Neural progenitor cell (in vitro differentiated cells): ENCODE measurements at regions not wholly inside any gene's neighbourhood (a gene's known extent, or its start where the extent isn't known, plus 50 kb on each side); places are given as distances from the start of the nearest gene placed in this dataset.

Experiments
- DNase-seq: peaks from one replicate; pipeline ENCODE4 v3.0.0-alpha.2; 2016; ENCODE audit warnings: low spot score
- H2AFZ ChIP-seq: fragments of 200-600 bp; sonication (generic); replicated peaks from 2 replicates; pipeline ENCODE4 v1.6.1; 2016; ENCODE audit warnings: antibody characterized with exemption
- H3F3A ChIP-seq: fragments of 200-600 bp; sonication (generic); 2 replicates; pipeline ENCODE4 v1.6.1; 2016; ENCODE audit warnings: antibody characterized with exemption, low read depth
- H3K27ac ChIP-seq: fragments of 200-600 bp; sonication (generic); 2 replicates; pipeline ENCODE4 v1.5.1; 2016; ENCODE audit warnings: mild to moderate bottlenecking
- H3K27me3 ChIP-seq: fragments of 200-600 bp; sonication (generic); 2 replicates; pipeline ENCODE4 v1.6.1; 2016; ENCODE audit warnings: mild to moderate bottlenecking, moderate library complexity
- H3K36me3 ChIP-seq: fragments of 200-600 bp; sonication (generic); 2 replicates; pipeline ENCODE4 v1.5.1; 2016
- H3K4me1 ChIP-seq: fragments of 200-600 bp; sonication (generic); 2 replicates; pipeline ENCODE4 v1.6.1; 2016; ENCODE audit warnings: mixed run types
- H3K4me2 ChIP-seq: fragments of 200-600 bp; sonication (generic); 2 replicates; pipeline ENCODE4 v1.6.1; 2016
- H3K4me3 ChIP-seq: fragments of 200-600 bp; sonication (generic); 2 replicates; pipeline ENCODE4 v1.5.1; 2016
- H3K79me2 ChIP-seq: fragments of 200-600 bp; sonication (generic); 2 replicates; pipeline ENCODE4 v1.6.1; 2016; ENCODE audit warnings: low read depth
- H3K9ac ChIP-seq: fragments of 200-600 bp; sonication (generic); 2 replicates; pipeline ENCODE4 v1.6.1; 2016
- H3K9me3 ChIP-seq: fragments of 200-600 bp; sonication (generic); 2 replicates; pipeline ENCODE4 v1.5.1; 2016; ENCODE audit warnings: low read depth
- H4K20me1 ChIP-seq: fragments of 200-600 bp; sonication (generic); 2 replicates; pipeline ENCODE4 v1.6.1; 2016; ENCODE audit warnings: low read depth
- H3K27ac Mint-ChIP-seq: 3 replicates; pipeline ENCODE4 v1.8.0; 2021; ENCODE audit warnings: mixed read lengths
- H3K27me3 Mint-ChIP-seq: 2 replicates; pipeline ENCODE4 v1.8.0; 2022; ENCODE audit warnings: low read depth, mild to moderate bottlenecking, inconsistent platforms, moderate library complexity, mixed read lengths; ENCODE audit not compliant: insufficient read depth
- H3K36me3 Mint-ChIP-seq: 3 replicates; pipeline ENCODE4 v1.8.0; 2021; ENCODE audit warnings: mixed read lengths
- H3K4me1 Mint-ChIP-seq: 3 replicates; pipeline ENCODE4 v1.8.0; 2021; ENCODE audit warnings: mixed read lengths
- H3K4me3 Mint-ChIP-seq: 3 replicates; pipeline ENCODE4 v1.8.0; 2021; ENCODE audit warnings: mild to moderate bottlenecking, moderate library complexity, mixed read lengths
- H3K9me3 Mint-ChIP-seq: 3 replicates; pipeline ENCODE4 v1.8.0; 2020; ENCODE audit warnings: mixed read lengths
- CTCF ChIP-seq: fragments of 200-600 bp; sonication (generic); IDR thresholded peaks from 2 replicates; pipeline ENCODE4 v1.5.1; 2017; ENCODE audit warnings: antibody characterized with exemption, mild to moderate bottlenecking
- EZH2 ChIP-seq: fragments of 200-600 bp; sonication (generic); IDR thresholded peaks from 2 replicates; pipeline ENCODE4 v1.6.1; 2017; ENCODE audit warnings: antibody characterized with exemption, mild to moderate bottlenecking, moderate library complexity
- EZH2phosphoT487 ChIP-seq: fragments of 200-600 bp; sonication (generic); IDR thresholded peaks from 2 replicates; pipeline ENCODE4 v1.6.1; 2017; ENCODE audit warnings: antibody characterized with exemption

GRCh38 chr10:56745490-56745889, 384.4 kb upstream of the ZWINT start:
- no peak overlapping the region for H2AFZ ChIP-seq
- H3K4me1 ChIP-seq, result no peaks in the 10 kb centered on the region
- H3K27ac Mint-ChIP-seq, result no peak overlapping the region
- H3K27me3 ChIP-seq, result no peaks in the 10 kb centered on the region
- H3K9me3 Mint-ChIP-seq, result no peaks in the 10 kb centered on the region
- no peak overlapping the region for H3K27ac ChIP-seq
- H3K9me3 ChIP-seq, result no peaks in the 10 kb centered on the region
- no peaks in the 10 kb centered on the region for H3K36me3 ChIP-seq
- TF ChIP-seq EZH2, result no peak
- TF ChIP-seq EZH2phosphoT487, result no peak
- no peak overlapping the region for H3K4me2 ChIP-seq
- H3F3A ChIP-seq, result no peaks in the 10 kb centered on the region
- no peak overlapping the region for H3K9ac ChIP-seq
- H3K4me3 ChIP-seq, result no peak overlapping the region
- no peak overlapping the region for H3K4me3 Mint-ChIP-seq
- H4K20me1 ChIP-seq, result no peaks in the 10 kb centered on the region
- no peaks in the 10 kb centered on the region for H3K79me2 ChIP-seq
- H3K4me1 Mint-ChIP-seq, result no peaks in the 10 kb centered on the region
- no peak for DNase-seq
- no peaks in the 10 kb centered on the region for H3K36me3 Mint-ChIP-seq
- H3K27me3 Mint-ChIP-seq, result no peaks in the 10 kb centered on the region

- H3K27me3 Mint-ChIP-seq, result no peaks in the 10 kb centered on the region
- H3K36me3 ChIP-seq, result no peaks in the 10 kb centered on the region
- H3K4me1 Mint-ChIP-seq, result no peaks in the 10 kb centered on the region
- no peaks in the 10 kb centered on the region for H3K79me2 ChIP-seq
- DNase-seq, result no peak
- H3K27me3 ChIP-seq, result no peaks in the 10 kb centered on the region
- H3F3A ChIP-seq, result no peaks in the 10 kb centered on the region
- no peaks in the 10 kb centered on the region for H3K36me3 Mint-ChIP-seq
- H3K4me3 ChIP-seq, result no peak overlapping the region
- H3K4me1 ChIP-seq, result no peaks in the 10 kb centered on the region
- no peaks in the 10 kb centered on the region for H4K20me1 ChIP-seq
- no peak overlapping the region for H3K27ac ChIP-seq
- H3K9me3 Mint-ChIP-seq, result no peaks in the 10 kb centered on the region
- no peak overlapping the region for H3K9ac ChIP-seq
- no peak overlapping the region for H3K4me3 Mint-ChIP-seq
- no peaks in the 10 kb centered on the region for H3K9me3 ChIP-seq
- no peak overlapping the region for H3K4me2 ChIP-seq
- no peak overlapping the region for H3K27ac Mint-ChIP-seq
- H2AFZ ChIP-seq, result no peak overlapping the region
- TF ChIP-seq EZH2, result no peak
- no peak for TF ChIP-seq EZH2phosphoT487
- TF ChIP-seq CTCF, result no peak
Observed at GRCh38 chr10:56728349-56728748, 367.3 kb upstream of the ZWINT start.

GRCh38 chr10:56722912-56723311, 361.9 kb upstream of the ZWINT start:
- Histone ChIP-seq H3K9ac (no peak overlapping the region), H3K27ac (no peak overlapping the region), H3F3A (no peaks in the 10 kb centered on the region), H3K9me3 (no peaks in the 10 kb centered on the region), H4K20me1 (no peaks in the 10 kb centered on the region), H3K27me3 (no peaks in the 10 kb centered on the region), H3K79me2 (no peaks in the 10 kb centered on the region), H3K4me3 (no peak overlapping the region), H3K4me2 (no peak overlapping the region), H2AFZ (no peak overlapping the region), H3K36me3 (no peaks in the 10 kb centered on the region), H3K4me1 (no peaks in the 10 kb centered on the region)
- Mint-ChIP-seq H3K4me3 (no peak overlapping the region), H3K27ac (no peak overlapping the region), H3K36me3 (no peaks in the 10 kb centered on the region), H3K4me1 (no peaks in the 10 kb centered on the region), H3K9me3 (no peaks in the 10 kb centered on the region), H3K27me3 (no peaks in the 10 kb centered on the region)
- no peak for TF ChIP-seq EZH2phosphoT487
- TF ChIP-seq CTCF, result no peak
- TF ChIP-seq EZH2, result no peak
- DNase-seq, result no peak

GRCh38 chr10:56715262-56715661, 354.2 kb upstream of the ZWINT start:
- Histone ChIP-seq H3F3A (no peaks in the 10 kb centered on the region), H3K79me2 (no peaks in the 10 kb centered on the region), H3K36me3 (no peaks in the 10 kb centered on the region), H3K27me3 (no peaks in the 10 kb centered on the region), H3K9ac (no peak overlapping the region), H3K4me3 (no peak overlapping the region), H3K9me3 (no peaks in the 10 kb centered on the region), H3K27ac (no peak overlapping the region), H3K4me1 (no peaks in the 10 kb centered on the region), H4K20me1 (no peaks in the 10 kb centered on the region), H2AFZ (no peak overlapping the region), H3K4me2 (no peak overlapping the region)
- TF ChIP-seq EZH2phosphoT487, result no peak
- no peak for TF ChIP-seq CTCF
- no peak for TF ChIP-seq EZH2
- no peak overlapping the region for H3K27ac Mint-ChIP-seq
- no peaks in the 10 kb centered on the region for H3K9me3 Mint-ChIP-seq
- no peaks in the 10 kb centered on the region for H3K27me3 Mint-ChIP-seq
- DNase-seq, result no peak
- no peak overlapping the region for H3K4me3 Mint-ChIP-seq
- H3K36me3 Mint-ChIP-seq, result no peaks in the 10 kb centered on the region
- H3K4me1 Mint-ChIP-seq, result no peaks in the 10 kb centered on the region
